ENCODE measurements at regions not wholly inside any gene's neighbourhood (a gene's known extent, or its start where the extent isn't known, plus 50 kb on each side); places are given as distances from the start of the nearest gene placed in this dataset. TPM values are rescaled to one million over a fixed set of nuclear protein-coding genes. Genes with fewer than 3 reads are reported as not detected.

DNA sequence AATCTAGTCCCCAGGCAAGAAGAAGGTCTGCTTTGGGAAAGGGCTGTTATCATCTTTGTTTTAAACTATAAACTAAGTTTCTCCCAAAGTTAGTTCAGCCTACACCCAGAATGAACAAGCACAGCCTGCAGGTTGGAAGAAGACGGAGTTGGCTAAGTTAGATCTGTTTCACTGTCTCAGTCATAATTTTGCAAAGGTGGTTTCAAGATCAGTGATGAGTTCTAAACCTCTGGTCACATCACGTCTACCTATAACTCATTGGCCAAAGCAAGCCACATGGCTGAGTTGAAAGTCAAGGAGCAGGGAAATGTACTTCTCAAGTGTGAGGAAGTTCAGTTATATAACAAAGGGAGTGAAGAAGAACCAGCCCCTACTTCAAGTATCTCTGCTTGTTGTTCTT, 50.5 kb upstream of the ECI2 start:
- H4K20me1 ChIP-seq (replicated peaks; ENCODE audit: control insufficient read depth, extremely low read depth, insufficient read depth, low read length) = no peaks in the 10 kb centered on the region
- POLR2A ChIA-PET = no interaction called here
- H3K27me3 ChIP-seq (ENCODE audit: control insufficient read depth in 2 of 2, insufficient read depth in 2 of 2, low read length in 2 of 2) = peaks cover 4% of the 10 kb centered on the region in 2 experiments
- no peaks in the 10 kb centered on the region for H3K9me3 ChIP-seq (replicated peaks; ENCODE audit: control insufficient read depth, insufficient read depth, low read length)
- H3K4me3 ChIP-seq (replicated peaks in 1 of 3; ENCODE audit: insufficient read depth in 1 of 3, low read depth in 1 of 3, low read length in 3 of 3) = no peak overlapping the region
- no peaks in the 10 kb centered on the region for H3K79me2 ChIP-seq (ENCODE audit: control insufficient read depth, insufficient read depth, low read length)
- CTCF ChIA-PET = interaction anchor here (1.7 kb wide), 1 partner anchor 10 kb away, joined by 4 read pairs; no protein-coding TSS in a partner anchor
- FAIRE-seq (no peak), DNase-seq (ENCODE audit: low read depth, low spot score) (no peak)
- no peaks in the 10 kb centered on the region for H3K4me1 ChIP-seq (ENCODE audit: control insufficient read depth, extremely low read depth, insufficient read depth, low read length)
- intact Hi-C loops (cut with micrococcal nuclease) (no loop called here), dilution Hi-C loops (cut with MboI; ENCODE audit: extremely low pct_ligation_motif_present, low sequenced_read_pairs) (no loop called here)
- no peak overlapping the region for H3K9ac ChIP-seq (replicated peaks; ENCODE audit: extremely low read depth, insufficient read depth, low read length)
- no peaks in the 10 kb centered on the region for H3K36me3 ChIP-seq (ENCODE audit: control insufficient read depth in 2 of 2, extremely low read depth in 1 of 2, insufficient read depth in 2 of 2, low read length in 2 of 2)
- H3K4me2 ChIP-seq (ENCODE audit: insufficient read depth, low read length) = no peak overlapping the region
- no peak overlapping the region for H2AFZ ChIP-seq (ENCODE audit: low read depth, low read length)
- TF ChIP-seq POLR2AphosphoS5 (IDR thresholded peaks at IDR 0.05; ENCODE audit: insufficient read depth, low read depth, low read length) = no peak
- TF ChIP-seq, protein P1, sequence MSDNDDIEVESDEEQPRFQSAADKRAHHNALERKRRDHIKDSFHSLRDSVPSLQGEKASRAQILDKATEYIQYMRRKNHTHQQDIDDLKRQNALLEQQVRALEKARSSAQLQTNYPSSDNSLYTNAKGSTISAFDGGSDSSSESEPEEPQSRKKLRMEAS (IDR thresholded peaks at IDR 0.05; ENCODE audit: insufficient read depth, insufficient read length) = no peak
- TF ChIP-seq, protein P2, sequence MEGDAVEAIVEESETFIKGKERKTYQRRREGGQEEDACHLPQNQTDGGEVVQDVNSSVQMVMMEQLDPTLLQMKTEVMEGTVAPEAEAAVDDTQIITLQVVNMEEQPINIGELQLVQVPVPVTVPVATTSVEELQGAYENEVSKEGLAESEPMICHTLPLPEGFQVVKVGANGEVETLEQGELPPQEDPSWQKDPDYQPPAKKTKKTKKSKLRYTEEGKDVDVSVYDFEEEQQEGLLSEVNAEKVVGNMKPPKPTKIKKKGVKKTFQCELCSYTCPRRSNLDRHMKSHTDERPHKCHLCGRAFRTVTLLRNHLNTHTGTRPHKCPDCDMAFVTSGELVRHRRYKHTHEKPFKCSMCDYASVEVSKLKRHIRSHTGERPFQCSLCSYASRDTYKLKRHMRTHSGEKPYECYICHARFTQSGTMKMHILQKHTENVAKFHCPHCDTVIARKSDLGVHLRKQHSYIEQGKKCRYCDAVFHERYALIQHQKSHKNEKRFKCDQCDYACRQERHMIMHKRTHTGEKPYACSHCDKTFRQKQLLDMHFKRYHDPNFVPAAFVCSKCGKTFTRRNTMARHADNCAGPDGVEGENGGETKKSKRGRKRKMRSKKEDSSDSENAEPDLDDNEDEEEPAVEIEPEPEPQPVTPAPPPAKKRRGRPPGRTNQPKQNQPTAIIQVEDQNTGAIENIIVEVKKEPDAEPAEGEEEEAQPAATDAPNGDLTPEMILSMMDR (IDR thresholded peaks at IDR 0.05; ENCODE audit: extremely low read depth in 1 of 2, insufficient read depth in 1 of 2, low read depth in 1 of 2, low read length in 2 of 2) = no peak
- no peak for TF ChIP-seq JUN (IDR thresholded peaks at IDR 0.05; ENCODE audit: borderline replicate concordance, insufficient read depth, insufficient read length, low read depth)
- BruUV-seq (replicated peaks) = no TSS peak
- H3K9me1 ChIP-seq (replicated peaks; ENCODE audit: control insufficient read depth, extremely low read depth, insufficient read depth, low read length) = no peaks in the 10 kb centered on the region
- H3K27ac ChIP-seq (ENCODE audit: insufficient read depth, low read depth, low read length) = no peak overlapping the region

DNA sequence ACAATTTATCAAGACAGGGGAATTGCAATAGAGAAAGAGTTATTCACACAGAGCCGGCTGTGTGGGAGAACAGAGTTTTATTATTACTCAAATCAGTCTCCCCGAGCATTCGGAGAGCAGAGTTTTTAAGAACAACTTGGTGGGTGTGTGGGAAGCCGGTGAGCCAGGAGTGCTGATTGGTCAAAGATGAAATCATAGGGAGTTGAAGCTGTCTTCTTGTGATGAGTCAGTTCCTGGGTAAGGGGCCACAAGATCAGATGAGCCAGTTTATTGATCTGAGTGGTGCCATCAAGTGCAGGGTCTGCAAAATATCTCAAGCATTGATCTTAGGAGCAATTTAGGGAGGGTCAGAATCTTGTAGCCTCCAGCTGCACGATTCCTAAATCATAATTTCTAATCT, 50.0 kb upstream of the ECI2 start:
- Histone ChIP-seq H3K4me1 (ENCODE audit: control insufficient read depth, extremely low read depth, insufficient read depth, low read length) (no peaks in the 10 kb centered on the region), H3K27ac (ENCODE audit: insufficient read depth, low read depth, low read length) (no peak overlapping the region), H2AFZ (ENCODE audit: low read depth, low read length) (no peak overlapping the region), H3K79me2 (ENCODE audit: control insufficient read depth, insufficient read depth, low read length) (no peaks in the 10 kb centered on the region), H4K20me1 (replicated peaks; ENCODE audit: control insufficient read depth, extremely low read depth, insufficient read depth, low read length) (no peaks in the 10 kb centered on the region), H3K9me3 (replicated peaks; ENCODE audit: control insufficient read depth, insufficient read depth, low read length) (no peaks in the 10 kb centered on the region), H3K36me3 (ENCODE audit: control insufficient read depth in 2 of 2, extremely low read depth in 1 of 2, insufficient read depth in 2 of 2, low read length in 2 of 2) (no peaks in the 10 kb centered on the region), H3K9ac (replicated peaks; ENCODE audit: extremely low read depth, insufficient read depth, low read length) (no peak overlapping the region), H3K4me3 (replicated peaks in 1 of 3; ENCODE audit: insufficient read depth in 1 of 3, low read depth in 1 of 3, low read length in 3 of 3) (no peak overlapping the region), H3K27me3 (ENCODE audit: control insufficient read depth in 2 of 2, insufficient read depth in 2 of 2, low read length in 2 of 2) (peaks cover 4% of the 10 kb centered on the region in 2 experiments), H3K4me2 (ENCODE audit: insufficient read depth, low read length) (no peak overlapping the region), H3K9me1 (replicated peaks; ENCODE audit: control insufficient read depth, extremely low read depth, insufficient read depth, low read length) (no peaks in the 10 kb centered on the region)
- ChIA-PET POLR2A (no interaction called here), CTCF (interaction anchor here (1.3 kb wide), 1 partner anchor 25 kb away, joined by 4 read pairs; no protein-coding TSS in a partner anchor)
- dilution Hi-C loops (cut with MboI; ENCODE audit: extremely low pct_ligation_motif_present, low sequenced_read_pairs) (no loop called here), intact Hi-C loops (cut with micrococcal nuclease) (no loop called here)
- DNase-seq (ENCODE audit: low read depth, low spot score) (no peak), FAIRE-seq (no peak)
- TF ChIP-seq MYC (IDR thresholded peaks at IDR 0.05; ENCODE audit: low read depth, low read length) = no peak
- TF ChIP-seq, protein P1 (IDR thresholded peaks at IDR 0.05; ENCODE audit: insufficient read depth, insufficient read length) = no peak
- no TSS peak for BruUV-seq (replicated peaks)

Small RNA genes in the stretch of these regions (small RNA-seq; reads per million reads assigned to genes)
- not detected for gene AL133393.1 (ENCODE audit: insufficient read depth, insufficient read length, low read depth, low replicate concordance)
- gene RNA5SP202 (ENCODE audit: insufficient read depth, insufficient read length, low read depth, low replicate concordance) = not detected
